ENCODE measurements at regions not wholly inside any gene's neighbourhood (a gene's known extent, or its start where the extent isn't known, plus 50 kb on each side); places are given as distances from the start of the nearest gene placed in this dataset.

DNA sequence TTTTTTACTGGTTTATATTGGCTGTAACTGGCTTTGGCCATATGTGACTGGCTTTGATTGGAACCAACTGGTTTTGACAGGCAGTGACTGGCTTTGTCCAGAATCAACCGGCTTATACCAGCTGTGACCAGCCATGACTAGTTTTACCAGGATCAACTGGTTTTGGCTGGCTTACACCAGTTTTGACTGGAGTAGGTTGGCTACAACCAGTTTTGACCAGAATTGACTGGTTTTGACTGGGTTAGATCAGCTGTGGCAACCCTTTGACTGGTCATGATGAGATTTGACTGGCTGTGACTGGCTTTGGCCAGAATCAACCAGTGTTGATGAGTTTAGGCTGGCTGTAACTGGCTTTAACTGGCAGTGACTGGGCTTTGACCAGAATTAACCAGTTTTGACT lies 169.2 kb upstream of the AMOT start:
- no peak for TF ChIP-seq POLR2A (IDR thresholded peaks at IDR 0.05)
- TF ChIP-seq, protein P1, sequence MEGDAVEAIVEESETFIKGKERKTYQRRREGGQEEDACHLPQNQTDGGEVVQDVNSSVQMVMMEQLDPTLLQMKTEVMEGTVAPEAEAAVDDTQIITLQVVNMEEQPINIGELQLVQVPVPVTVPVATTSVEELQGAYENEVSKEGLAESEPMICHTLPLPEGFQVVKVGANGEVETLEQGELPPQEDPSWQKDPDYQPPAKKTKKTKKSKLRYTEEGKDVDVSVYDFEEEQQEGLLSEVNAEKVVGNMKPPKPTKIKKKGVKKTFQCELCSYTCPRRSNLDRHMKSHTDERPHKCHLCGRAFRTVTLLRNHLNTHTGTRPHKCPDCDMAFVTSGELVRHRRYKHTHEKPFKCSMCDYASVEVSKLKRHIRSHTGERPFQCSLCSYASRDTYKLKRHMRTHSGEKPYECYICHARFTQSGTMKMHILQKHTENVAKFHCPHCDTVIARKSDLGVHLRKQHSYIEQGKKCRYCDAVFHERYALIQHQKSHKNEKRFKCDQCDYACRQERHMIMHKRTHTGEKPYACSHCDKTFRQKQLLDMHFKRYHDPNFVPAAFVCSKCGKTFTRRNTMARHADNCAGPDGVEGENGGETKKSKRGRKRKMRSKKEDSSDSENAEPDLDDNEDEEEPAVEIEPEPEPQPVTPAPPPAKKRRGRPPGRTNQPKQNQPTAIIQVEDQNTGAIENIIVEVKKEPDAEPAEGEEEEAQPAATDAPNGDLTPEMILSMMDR (IDR thresholded peaks at IDR 0.05) = no peak

Measured in right lobe of liver (tissue), 4 donors.